ENCODE measurements at regions not wholly inside any gene's neighbourhood (a gene's known extent, or its start where the extent isn't known, plus 50 kb on each side); places are given as distances from the start of the nearest gene placed in this dataset.

- Histone ChIP-seq H3K27me3 (ENCODE audit: control insufficient read depth, insufficient read depth, low read length) (no peaks in the 10 kb centered on the region), H3K27ac (ENCODE audit: low read depth, low read length) (no peak overlapping the region), H3K4me3 (ENCODE audit: low read depth, low read length) (no peak overlapping the region), H3K4me1 (ENCODE audit: control insufficient read depth, insufficient read depth, low read length) (peaks cover 21% of the 10 kb centered on the region), H3K36me3 (ENCODE audit: control insufficient read depth, insufficient read depth, low read length) (no peaks in the 10 kb centered on the region), H3K9ac (ENCODE audit: low read length) (no peak overlapping the region), H3K9me3 (ENCODE audit: control insufficient read depth, insufficient read depth, low read depth, low read length) (no peaks in the 10 kb centered on the region)
Measured at GRCh38 chr22:19612866-19613572, 88.8 kb upstream of the CLDN5 start.

DNA sequence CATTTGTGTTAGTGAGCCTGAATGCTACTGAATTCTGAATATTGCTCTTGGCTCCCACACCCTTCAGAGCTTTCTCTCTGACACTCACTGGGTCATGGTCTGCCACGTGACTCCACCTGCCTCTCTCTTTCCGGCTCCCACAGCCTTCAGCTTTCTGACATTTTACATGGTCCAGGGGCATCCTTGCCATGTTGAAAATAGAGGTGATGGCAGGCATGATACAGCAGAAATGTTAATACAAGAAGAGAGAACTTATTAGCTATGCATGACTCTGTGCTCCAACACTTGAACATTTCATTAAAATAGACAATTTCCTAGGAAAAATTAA, 90.3 kb upstream of the CLDN5 start:
- no peaks in the 10 kb centered on the region for H3K36me3 ChIP-seq (ENCODE audit: control insufficient read depth, insufficient read depth, low read length)
- no peaks in the 10 kb centered on the region for H3K9me3 ChIP-seq (ENCODE audit: control insufficient read depth, insufficient read depth, low read depth, low read length)
- no peak overlapping the region for H3K9ac ChIP-seq (ENCODE audit: low read length)
- no peak overlapping the region for H3K27ac ChIP-seq (ENCODE audit: low read depth, low read length)
- no peaks in the 10 kb centered on the region for H3K27me3 ChIP-seq (ENCODE audit: control insufficient read depth, insufficient read depth, low read length)
- H3K4me1 ChIP-seq (ENCODE audit: control insufficient read depth, insufficient read depth, low read length), result peaks cover 20% of the 10 kb centered on the region
- no peak overlapping the region for H3K4me3 ChIP-seq (ENCODE audit: low read depth, low read length)

GRCh38 chr22:19615001-19615461, 90.8 kb upstream of the CLDN5 start:
- no peaks in the 10 kb centered on the region for H3K9me3 ChIP-seq (ENCODE audit: control insufficient read depth, insufficient read depth, low read depth, low read length)
- no peak overlapping the region for H3K9ac ChIP-seq (ENCODE audit: low read length)
- H3K36me3 ChIP-seq (ENCODE audit: control insufficient read depth, insufficient read depth, low read length), result no peaks in the 10 kb centered on the region
- H3K27ac ChIP-seq (ENCODE audit: low read depth, low read length), result no peak overlapping the region
- H3K27me3 ChIP-seq (ENCODE audit: control insufficient read depth, insufficient read depth, low read length), result no peaks in the 10 kb centered on the region
- peaks cover 20% of the 10 kb centered on the region for H3K4me1 ChIP-seq (ENCODE audit: control insufficient read depth, insufficient read depth, low read length)
- no peak overlapping the region for H3K4me3 ChIP-seq (ENCODE audit: low read depth, low read length)

- H3K27ac ChIP-seq (ENCODE audit: low read depth, low read length), result no peak overlapping the region
- H3K4me1 ChIP-seq (ENCODE audit: control insufficient read depth, insufficient read depth, low read length), result peaks cover 13% of the 10 kb centered on the region
- H3K9me3 ChIP-seq (ENCODE audit: control insufficient read depth, insufficient read depth, low read depth, low read length), result no peaks in the 10 kb centered on the region
- no peaks in the 10 kb centered on the region for H3K27me3 ChIP-seq (ENCODE audit: control insufficient read depth, insufficient read depth, low read length)
- no peaks in the 10 kb centered on the region for H3K36me3 ChIP-seq (ENCODE audit: control insufficient read depth, insufficient read depth, low read length)
- H3K4me3 ChIP-seq (ENCODE audit: low read depth, low read length), result no peak overlapping the region
- H3K9ac ChIP-seq (ENCODE audit: low read length), result no peak overlapping the region
Measured at GRCh38 chr22:19615867-19616581, 91.8 kb upstream of the CLDN5 start.

- no peaks in the 10 kb centered on the region for H3K27me3 ChIP-seq (ENCODE audit: control insufficient read depth, insufficient read depth, low read length)
- no peak overlapping the region for H3K27ac ChIP-seq (ENCODE audit: low read depth, low read length)
- peaks cover 33% of the 10 kb centered on the region for H3K4me1 ChIP-seq (ENCODE audit: control insufficient read depth, insufficient read depth, low read length)
- H3K9ac ChIP-seq (ENCODE audit: low read length), result no peak overlapping the region
- no peaks in the 10 kb centered on the region for H3K9me3 ChIP-seq (ENCODE audit: control insufficient read depth, insufficient read depth, low read depth, low read length)
- no peaks in the 10 kb centered on the region for H3K36me3 ChIP-seq (ENCODE audit: control insufficient read depth, insufficient read depth, low read length)
- H3K4me3 ChIP-seq (ENCODE audit: low read depth, low read length), result no peak overlapping the region
Measured at GRCh38 chr22:19619144-19620009, 94.9 kb upstream of the SEPTIN5 start.

- peaks cover 33% of the 10 kb centered on the region for H3K4me1 ChIP-seq (ENCODE audit: control insufficient read depth, insufficient read depth, low read length)
- H3K36me3 ChIP-seq (ENCODE audit: control insufficient read depth, insufficient read depth, low read length), result no peaks in the 10 kb centered on the region
- no peaks in the 10 kb centered on the region for H3K9me3 ChIP-seq (ENCODE audit: control insufficient read depth, insufficient read depth, low read depth, low read length)
- no peak overlapping the region for H3K9ac ChIP-seq (ENCODE audit: low read length)
- no peak overlapping the region for H3K4me3 ChIP-seq (ENCODE audit: low read depth, low read length)
- no peak overlapping the region for H3K27ac ChIP-seq (ENCODE audit: low read depth, low read length)
- H3K27me3 ChIP-seq (ENCODE audit: control insufficient read depth, insufficient read depth, low read length), result no peaks in the 10 kb centered on the region
Measured at GRCh38 chr22:19620742-19621371, 93.4 kb upstream of the SEPTIN5 start.

- no peak overlapping the region for H3K9ac ChIP-seq (ENCODE audit: low read length)
- no peaks in the 10 kb centered on the region for H3K36me3 ChIP-seq (ENCODE audit: control insufficient read depth, insufficient read depth, low read length)
- no peak overlapping the region for H3K4me3 ChIP-seq (ENCODE audit: low read depth, low read length)
- peaks cover 34% of the 10 kb centered on the region for H3K4me1 ChIP-seq (ENCODE audit: control insufficient read depth, insufficient read depth, low read length)
- H3K27ac ChIP-seq (ENCODE audit: low read depth, low read length), result no peak overlapping the region
- H3K9me3 ChIP-seq (ENCODE audit: control insufficient read depth, insufficient read depth, low read depth, low read length), result no peaks in the 10 kb centered on the region
- H3K27me3 ChIP-seq (ENCODE audit: control insufficient read depth, insufficient read depth, low read length), result no peaks in the 10 kb centered on the region
Measured at GRCh38 chr22:19621373-19622060, 92.8 kb upstream of the SEPTIN5 start.

GRCh38 chr22:19622061-19622441, 92.3 kb upstream of the SEPTIN5 start:
- no peaks in the 10 kb centered on the region for H3K9me3 ChIP-seq (ENCODE audit: control insufficient read depth, insufficient read depth, low read depth, low read length)
- peaks cover 30% of the 10 kb centered on the region for H3K4me1 ChIP-seq (ENCODE audit: control insufficient read depth, insufficient read depth, low read length)
- H3K9ac ChIP-seq (ENCODE audit: low read length), result no peak overlapping the region
- H3K27ac ChIP-seq (ENCODE audit: low read depth, low read length), result no peak overlapping the region
- H3K36me3 ChIP-seq (ENCODE audit: control insufficient read depth, insufficient read depth, low read length), result no peaks in the 10 kb centered on the region
- H3K27me3 ChIP-seq (ENCODE audit: control insufficient read depth, insufficient read depth, low read length), result no peaks in the 10 kb centered on the region
- no peak overlapping the region for H3K4me3 ChIP-seq (ENCODE audit: low read depth, low read length)

DNA sequence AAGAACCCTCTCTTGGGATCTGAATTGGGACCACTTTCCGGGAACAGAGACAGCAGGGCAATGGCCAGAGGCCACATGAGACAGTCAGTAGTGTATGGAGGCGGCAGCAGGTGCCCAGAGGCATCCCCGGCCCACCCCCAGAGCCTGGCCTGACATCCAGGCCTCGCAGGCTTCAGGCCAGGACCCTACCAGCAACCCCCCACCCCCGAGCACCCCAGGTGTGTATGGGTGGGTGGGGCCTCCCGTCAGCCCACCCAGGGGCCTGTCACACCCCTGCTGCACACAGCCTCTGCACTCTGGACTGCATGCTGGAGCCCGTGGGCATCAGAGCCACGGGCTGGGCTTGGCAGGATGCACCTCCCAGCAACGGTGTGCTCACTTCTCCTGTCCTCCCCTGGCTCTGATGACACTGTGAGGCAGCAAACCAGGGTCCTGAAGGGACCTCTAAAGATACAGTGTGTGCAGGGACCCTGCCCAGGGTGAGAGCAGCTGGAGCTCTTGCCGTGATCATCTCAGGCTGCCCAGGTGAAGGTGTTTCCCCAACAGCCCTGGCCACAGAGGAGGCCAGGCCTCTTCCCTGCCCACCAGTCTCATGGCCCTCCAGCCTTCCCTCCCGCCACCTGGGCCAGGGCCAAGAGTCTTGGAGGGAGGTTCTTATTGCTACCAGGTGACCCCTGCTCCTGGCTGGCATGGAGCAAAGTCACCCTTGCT, 88.8 kb upstream of the SEPTIN5 start:
- Histone ChIP-seq H3K36me3 (ENCODE audit: control insufficient read depth, insufficient read depth, low read length) (no peaks in the 10 kb centered on the region), H3K27ac (ENCODE audit: low read depth, low read length) (no peak overlapping the region), H3K4me1 (ENCODE audit: control insufficient read depth, insufficient read depth, low read length) (peaks cover 30% of the 10 kb centered on the region), H3K9me3 (ENCODE audit: control insufficient read depth, insufficient read depth, low read depth, low read length) (no peaks in the 10 kb centered on the region), H3K4me3 (ENCODE audit: low read depth, low read length) (no peak overlapping the region), H3K27me3 (ENCODE audit: control insufficient read depth, insufficient read depth, low read length) (no peaks in the 10 kb centered on the region), H3K9ac (ENCODE audit: low read length) (no peak overlapping the region)

GRCh38 chr22:19626042-19626587, 88.2 kb upstream of the SEPTIN5 start:
- Histone ChIP-seq H3K4me3 (ENCODE audit: low read depth, low read length) (no peak overlapping the region), H3K36me3 (ENCODE audit: control insufficient read depth, insufficient read depth, low read length) (no peaks in the 10 kb centered on the region), H3K9ac (ENCODE audit: low read length) (no peak overlapping the region), H3K27me3 (ENCODE audit: control insufficient read depth, insufficient read depth, low read length) (no peaks in the 10 kb centered on the region), H3K9me3 (ENCODE audit: control insufficient read depth, insufficient read depth, low read depth, low read length) (no peaks in the 10 kb centered on the region), H3K4me1 (ENCODE audit: control insufficient read depth, insufficient read depth, low read length) (peaks cover 26% of the 10 kb centered on the region), H3K27ac (ENCODE audit: low read depth, low read length) (no peak overlapping the region)
